ENCODE measurements at regions not wholly inside any gene's neighbourhood (a gene's known extent, or its start where the extent isn't known, plus 50 kb on each side); places are given as distances from the start of the nearest gene placed in this dataset.

DNA sequence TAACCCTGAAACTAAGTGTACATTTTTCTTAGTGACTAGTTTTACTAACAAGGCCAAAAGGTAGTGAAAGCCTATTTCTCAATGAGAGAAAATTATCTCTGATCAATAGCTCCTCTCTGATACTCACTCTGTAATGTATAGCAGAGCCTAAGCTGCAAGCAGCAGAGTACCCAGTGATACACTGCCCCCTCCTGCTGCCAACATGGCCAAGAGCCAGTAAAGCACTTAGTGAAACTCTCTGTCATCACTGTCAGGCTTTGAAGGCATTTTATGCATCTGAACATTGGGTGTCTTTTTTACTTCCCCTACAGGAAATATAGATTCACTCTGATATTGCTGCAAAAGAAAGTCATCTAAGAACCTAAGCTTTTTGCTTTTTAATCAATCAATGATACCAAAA, 784.1 kb upstream of the CDH7 start:
- no peaks in the 10 kb centered on the region for H4K20me1 ChIP-seq (ENCODE audit: control insufficient read depth, extremely low read depth, insufficient read depth, low read length)
- no peak overlapping the region for H3K9ac ChIP-seq (ENCODE audit: control insufficient read depth, extremely low read depth, insufficient read depth, low read length)
- H3K27ac ChIP-seq (ENCODE audit: control insufficient read depth, insufficient read depth, low read length): no peak overlapping the region
- dilution Hi-C loops (cut with MboI; ENCODE audit: extremely low pct_ligation_motif_present, low sequenced_read_pairs): no loop called here
- H3K36me3 ChIP-seq (ENCODE audit: control insufficient read depth in 2 of 2, extremely low read depth in 1 of 2, insufficient read depth in 2 of 2, low read length in 2 of 2): no peaks in the 10 kb centered on the region
- no peak for DNase-seq (ENCODE audit: low read depth, low spot score)
- no peak overlapping the region for H3K4me3 ChIP-seq (ENCODE audit: control insufficient read depth in 2 of 3, extremely low read depth in 1 of 3, insufficient read depth in 2 of 3, low read depth in 1 of 3, low read length in 3 of 3)
- H3K4me1 ChIP-seq (ENCODE audit: control insufficient read depth, extremely low read depth, insufficient read depth, low read length): no peaks in the 10 kb centered on the region
- no peak overlapping the region for H2AFZ ChIP-seq (ENCODE audit: control insufficient read depth, low read length)
- no peak for FAIRE-seq
- H3K79me2 ChIP-seq (ENCODE audit: control insufficient read depth, insufficient read depth, low read length): no peaks in the 10 kb centered on the region
- H3K4me2 ChIP-seq (ENCODE audit: control insufficient read depth, extremely low read depth, insufficient read depth, low read depth, low read length): no peak overlapping the region
- H3K9me1 ChIP-seq (ENCODE audit: control insufficient read depth, extremely low read depth, insufficient read depth, low read length): no peaks in the 10 kb centered on the region
- no peaks in the 10 kb centered on the region for H3K9me3 ChIP-seq (ENCODE audit: control insufficient read depth, low read depth, low read length)
- TF ChIP-seq, protein P1, sequence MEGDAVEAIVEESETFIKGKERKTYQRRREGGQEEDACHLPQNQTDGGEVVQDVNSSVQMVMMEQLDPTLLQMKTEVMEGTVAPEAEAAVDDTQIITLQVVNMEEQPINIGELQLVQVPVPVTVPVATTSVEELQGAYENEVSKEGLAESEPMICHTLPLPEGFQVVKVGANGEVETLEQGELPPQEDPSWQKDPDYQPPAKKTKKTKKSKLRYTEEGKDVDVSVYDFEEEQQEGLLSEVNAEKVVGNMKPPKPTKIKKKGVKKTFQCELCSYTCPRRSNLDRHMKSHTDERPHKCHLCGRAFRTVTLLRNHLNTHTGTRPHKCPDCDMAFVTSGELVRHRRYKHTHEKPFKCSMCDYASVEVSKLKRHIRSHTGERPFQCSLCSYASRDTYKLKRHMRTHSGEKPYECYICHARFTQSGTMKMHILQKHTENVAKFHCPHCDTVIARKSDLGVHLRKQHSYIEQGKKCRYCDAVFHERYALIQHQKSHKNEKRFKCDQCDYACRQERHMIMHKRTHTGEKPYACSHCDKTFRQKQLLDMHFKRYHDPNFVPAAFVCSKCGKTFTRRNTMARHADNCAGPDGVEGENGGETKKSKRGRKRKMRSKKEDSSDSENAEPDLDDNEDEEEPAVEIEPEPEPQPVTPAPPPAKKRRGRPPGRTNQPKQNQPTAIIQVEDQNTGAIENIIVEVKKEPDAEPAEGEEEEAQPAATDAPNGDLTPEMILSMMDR (optimal IDR thresholded peaks at IDR 0.05 in 1 of 3, IDR thresholded peaks at IDR 0.05 in 1 of 3, conservative IDR thresholded peaks at IDR 0.05 in 1 of 3; ENCODE audit: extremely low read depth in 1 of 3, insufficient read depth in 2 of 3, low read length in 3 of 3): no peak
- TF ChIP-seq EZH2 (IDR thresholded peaks at IDR 0.05; ENCODE audit: low read length): no peak
- H3K27me3 ChIP-seq (ENCODE audit: control insufficient read depth, extremely low read depth, insufficient read depth, low read length): no peaks in the 10 kb centered on the region

GRCh38 chr18:64956465-64956864, 794.3 kb upstream of the CDH7 start:
- DNase-seq (ENCODE audit: low read depth, low spot score) (no peak), FAIRE-seq (no peak)
- Histone ChIP-seq H3K4me3 (ENCODE audit: control insufficient read depth in 2 of 3, extremely low read depth in 1 of 3, insufficient read depth in 2 of 3, low read depth in 1 of 3, low read length in 3 of 3) (no peak overlapping the region), H3K9ac (ENCODE audit: control insufficient read depth, extremely low read depth, insufficient read depth, low read length) (no peak overlapping the region), H3K27ac (ENCODE audit: control insufficient read depth, insufficient read depth, low read length) (no peak overlapping the region), H3K27me3 (ENCODE audit: control insufficient read depth, extremely low read depth, insufficient read depth, low read length) (no peaks in the 10 kb centered on the region), H3K79me2 (ENCODE audit: control insufficient read depth, insufficient read depth, low read length) (no peaks in the 10 kb centered on the region), H4K20me1 (ENCODE audit: control insufficient read depth, extremely low read depth, insufficient read depth, low read length) (no peaks in the 10 kb centered on the region), H3K4me2 (ENCODE audit: control insufficient read depth, extremely low read depth, insufficient read depth, low read depth, low read length) (no peak overlapping the region), H3K9me3 (ENCODE audit: control insufficient read depth, low read depth, low read length) (no peaks in the 10 kb centered on the region), H3K4me1 (ENCODE audit: control insufficient read depth, extremely low read depth, insufficient read depth, low read length) (no peaks in the 10 kb centered on the region), H3K9me1 (ENCODE audit: control insufficient read depth, extremely low read depth, insufficient read depth, low read length) (no peaks in the 10 kb centered on the region), H3K36me3 (ENCODE audit: control insufficient read depth in 2 of 2, extremely low read depth in 1 of 2, insufficient read depth in 2 of 2, low read length in 2 of 2) (no peaks in the 10 kb centered on the region), H2AFZ (ENCODE audit: control insufficient read depth, low read length) (no peak overlapping the region)
- dilution Hi-C loops (cut with MboI; ENCODE audit: extremely low pct_ligation_motif_present, low sequenced_read_pairs): no loop called here
- no peak for TF ChIP-seq EZH2 (IDR thresholded peaks at IDR 0.05; ENCODE audit: low read length)
- TF ChIP-seq, protein P1 (optimal IDR thresholded peaks at IDR 0.05 in 1 of 3, IDR thresholded peaks at IDR 0.05 in 1 of 3, conservative IDR thresholded peaks at IDR 0.05 in 1 of 3; ENCODE audit: extremely low read depth in 1 of 3, insufficient read depth in 2 of 3, low read length in 3 of 3): no peak

All from keratinocyte (primary cell).